ENCODE measurements at regions not wholly inside any gene's neighbourhood (a gene's known extent, or its start where the extent isn't known, plus 50 kb on each side); places are given as distances from the start of the nearest gene placed in this dataset.

DNA sequence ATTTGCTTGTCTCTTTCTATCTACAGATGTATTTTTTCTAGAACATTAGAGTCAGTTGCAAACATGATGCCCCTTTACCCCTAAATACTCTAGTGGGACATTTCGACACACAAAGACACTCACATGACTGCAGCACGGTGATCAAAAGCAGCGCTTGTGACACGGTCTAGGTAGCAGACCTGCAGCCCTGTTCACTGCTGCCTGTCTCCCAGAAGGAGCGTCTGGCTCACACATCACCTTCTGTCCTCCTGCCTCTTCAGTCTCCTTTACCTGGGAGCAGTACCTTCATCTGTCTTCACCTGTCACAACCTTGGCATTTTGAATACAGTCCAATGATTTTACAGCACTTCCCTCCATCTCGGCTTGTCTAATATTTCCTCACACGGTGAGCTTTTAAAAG is 51.9 kb upstream of the SH3PXD2B start:
- Histone ChIP-seq H3K4me3 (ENCODE audit: low read depth, low read length) (no peak overlapping the region), H3K9me3 (ENCODE audit: control insufficient read depth, insufficient read depth, low read depth, low read length) (peaks cover 2% of the 10 kb centered on the region; the same call in 1 of the 2 replicates), H3K36me3 (ENCODE audit: control insufficient read depth, insufficient read depth, low read length) (no peaks in the 10 kb centered on the region), H3K9ac (ENCODE audit: low read length) (no peak overlapping the region), H3K27ac (ENCODE audit: low read depth, low read length) (no peak overlapping the region), H3K4me1 (ENCODE audit: control insufficient read depth, insufficient read depth, low read length) (peaks cover 8% of the 10 kb centered on the region; the same call in 1 of the 2 replicates), H3K27me3 (ENCODE audit: control insufficient read depth, insufficient read depth, low read length) (no peaks in the 10 kb centered on the region)

DNA sequence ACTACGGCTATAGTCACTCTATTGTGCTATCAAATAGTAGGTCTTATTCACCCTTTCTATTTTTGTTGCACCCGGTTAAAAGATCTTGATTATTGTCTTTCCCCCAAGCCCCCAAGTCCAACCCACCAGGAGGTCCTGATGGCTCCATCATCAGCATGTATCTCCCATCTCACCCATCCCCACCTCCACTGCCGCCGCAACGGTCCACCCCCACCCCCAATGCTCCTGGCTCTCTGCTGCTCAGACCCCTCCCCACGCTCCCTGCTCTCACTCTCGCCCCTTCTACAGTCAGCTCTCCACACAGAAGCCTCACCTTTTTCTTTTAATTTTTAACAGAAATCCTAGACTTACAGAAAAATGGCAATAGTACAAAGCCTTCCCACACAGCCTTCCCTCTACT is 51.5 kb upstream of the SH3PXD2B start:
- no peak overlapping the region for H3K4me3 ChIP-seq (ENCODE audit: low read depth, low read length)
- no peak overlapping the region for H3K9ac ChIP-seq (ENCODE audit: low read length)
- no peak overlapping the region for H3K27ac ChIP-seq (ENCODE audit: low read depth, low read length)
- peaks cover 8% of the 10 kb centered on the region; the same call in 1 of the 2 replicates for H3K4me1 ChIP-seq (ENCODE audit: control insufficient read depth, insufficient read depth, low read length)
- no peaks in the 10 kb centered on the region for H3K27me3 ChIP-seq (ENCODE audit: control insufficient read depth, insufficient read depth, low read length)
- no peaks in the 10 kb centered on the region for H3K36me3 ChIP-seq (ENCODE audit: control insufficient read depth, insufficient read depth, low read length)
- H3K9me3 ChIP-seq (ENCODE audit: control insufficient read depth, insufficient read depth, low read depth, low read length) = 0 out of 2 replicates have a peak, but pooled peaks cover 2% of the 10 kb centered on the region

- no peak overlapping the region for H3K27ac ChIP-seq (ENCODE audit: low read depth, low read length)
- H3K4me1 ChIP-seq (ENCODE audit: control insufficient read depth, insufficient read depth, low read length) = peaks cover 8% of the 10 kb centered on the region; the same call in 1 of the 2 replicates
- no peaks in the 10 kb centered on the region for H3K27me3 ChIP-seq (ENCODE audit: control insufficient read depth, insufficient read depth, low read length)
- no peak overlapping the region for H3K9ac ChIP-seq (ENCODE audit: low read length)
- H3K4me3 ChIP-seq (ENCODE audit: low read depth, low read length) = no peak overlapping the region
- no peaks in the 10 kb centered on the region for H3K36me3 ChIP-seq (ENCODE audit: control insufficient read depth, insufficient read depth, low read length)
- 0 out of 2 replicates have a peak, but pooled peaks cover 2% of the 10 kb centered on the region for H3K9me3 ChIP-seq (ENCODE audit: control insufficient read depth, insufficient read depth, low read depth, low read length)
These were observed 51.1 kb upstream of the SH3PXD2B start for GRCh38 chr5:172505403-172505759.

- H3K9ac ChIP-seq (ENCODE audit: low read length) = no peak overlapping the region
- H3K4me3 ChIP-seq (ENCODE audit: low read depth, low read length) = no peak overlapping the region
- H3K9me3 ChIP-seq (ENCODE audit: control insufficient read depth, insufficient read depth, low read depth, low read length) = no peaks in the 10 kb centered on the region
- no peaks in the 10 kb centered on the region for H3K36me3 ChIP-seq (ENCODE audit: control insufficient read depth, insufficient read depth, low read length)
- H3K4me1 ChIP-seq (ENCODE audit: control insufficient read depth, insufficient read depth, low read length) = peaks cover 8% of the 10 kb centered on the region; the same call in 1 of the 2 replicates
- H3K27me3 ChIP-seq (ENCODE audit: control insufficient read depth, insufficient read depth, low read length) = no peaks in the 10 kb centered on the region
- H3K27ac ChIP-seq (ENCODE audit: low read depth, low read length) = no peak overlapping the region
These were observed 50.5 kb upstream of the SH3PXD2B start for GRCh38 chr5:172504701-172505402.

GRCh38 chr5:172503925-172504700 is 49.8 kb upstream of the SH3PXD2B start:
- no peaks in the 10 kb centered on the region for H3K27me3 ChIP-seq (ENCODE audit: control insufficient read depth, insufficient read depth, low read length)
- H3K36me3 ChIP-seq (ENCODE audit: control insufficient read depth, insufficient read depth, low read length) = no peaks in the 10 kb centered on the region
- no peak overlapping the region for H3K4me3 ChIP-seq (ENCODE audit: low read depth, low read length)
- no peaks in the 10 kb centered on the region for H3K9me3 ChIP-seq (ENCODE audit: control insufficient read depth, insufficient read depth, low read depth, low read length)
- no peak overlapping the region for H3K9ac ChIP-seq (ENCODE audit: low read length)
- no peak overlapping the region for H3K27ac ChIP-seq (ENCODE audit: low read depth, low read length)
- H3K4me1 ChIP-seq (ENCODE audit: control insufficient read depth, insufficient read depth, low read length) = peaks cover 1% of the 10 kb centered on the region; the same call in 1 of the 2 replicates

Measured in HUES6 (cell line).